OCI-M1 (cell line): ENCODE measurements at regions not wholly inside any gene's neighbourhood (a gene's known extent, or its start where the extent isn't known, plus 50 kb on each side); places are given as distances from the start of the nearest gene placed in this dataset.

Source experiments
- DNase-seq: peaks from one replicate; lab custom pipeline; 2025; lab: John Stamatoyannopoulos, UW

- no peak for DNase-seq
These were observed 530.8 kb upstream of the JARID2 start for GRCh38 chr6:14715076-14715475.

GRCh38 chr6:14716499-14717146, 529.2 kb upstream of the JARID2 start:
- no peak for DNase-seq

- no peak for DNase-seq
These were observed 528.6 kb upstream of the JARID2 start for GRCh38 chr6:14717307-14717706.

GRCh38 chr6:14718861-14719260, 527.0 kb upstream of the JARID2 start:
- no peak for DNase-seq

GRCh38 chr6:14719270-14719669, 526.6 kb upstream of the JARID2 start:
- no peak for DNase-seq

GRCh38 chr6:14720411-14721102, 525.3 kb upstream of the JARID2 start:
- DNase-seq: no peak

- peak; percentile 75 for DNase-seq
These were observed 524.6 kb upstream of the JARID2 start for GRCh38 chr6:14721103-14721758.

DNA sequence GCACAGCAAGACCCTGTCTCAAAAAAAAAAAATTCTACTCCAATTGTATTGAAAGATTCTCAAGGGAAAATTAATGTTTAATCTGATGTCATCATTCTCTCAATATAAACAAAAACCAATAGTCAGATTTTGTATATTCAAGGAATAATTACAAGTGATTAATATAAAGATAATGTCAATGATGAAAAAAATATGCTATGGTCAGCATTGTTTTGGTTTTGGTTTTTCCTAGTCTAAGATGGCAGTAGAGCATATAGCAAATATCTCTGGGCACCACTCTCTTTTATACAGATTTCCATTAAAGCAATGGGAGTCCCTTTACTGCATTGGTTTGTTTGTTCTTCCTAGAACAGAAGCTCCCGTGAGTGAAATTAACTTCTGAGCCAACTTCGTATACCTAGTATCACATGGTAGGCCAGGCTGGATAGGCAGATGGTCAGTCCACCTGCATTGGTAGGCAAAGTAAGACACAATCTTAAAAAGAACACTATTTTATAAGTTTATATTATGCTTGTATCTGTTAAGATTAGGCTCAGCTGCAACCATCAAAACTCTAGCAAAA, 523.8 kb upstream of the JARID2 start:
- no peak for DNase-seq

DNA sequence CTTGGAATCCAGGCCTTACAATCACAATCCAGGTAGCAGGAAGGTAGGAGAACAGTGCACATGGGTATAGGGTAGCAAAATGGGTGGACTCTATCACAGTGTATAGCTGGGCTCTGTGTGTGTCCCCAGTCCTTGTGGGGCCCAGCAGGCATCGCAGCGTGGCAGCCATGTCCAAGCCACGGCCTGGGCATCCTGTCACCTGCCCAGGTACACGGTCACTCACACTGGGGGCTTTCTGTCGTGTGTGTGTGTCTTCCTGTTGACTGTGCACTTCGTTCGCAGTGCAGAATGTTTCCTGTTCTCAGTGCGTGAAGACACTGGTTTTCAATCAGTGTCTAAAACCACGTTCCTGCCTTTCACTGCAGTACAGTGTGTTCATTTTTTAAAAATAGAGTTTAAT, 523.2 kb upstream of the JARID2 start:
- DNase-seq: no peak

- DNase-seq: no peak
These were observed 522.3 kb upstream of the JARID2 start for GRCh38 chr6:14723535-14724086.

DNA sequence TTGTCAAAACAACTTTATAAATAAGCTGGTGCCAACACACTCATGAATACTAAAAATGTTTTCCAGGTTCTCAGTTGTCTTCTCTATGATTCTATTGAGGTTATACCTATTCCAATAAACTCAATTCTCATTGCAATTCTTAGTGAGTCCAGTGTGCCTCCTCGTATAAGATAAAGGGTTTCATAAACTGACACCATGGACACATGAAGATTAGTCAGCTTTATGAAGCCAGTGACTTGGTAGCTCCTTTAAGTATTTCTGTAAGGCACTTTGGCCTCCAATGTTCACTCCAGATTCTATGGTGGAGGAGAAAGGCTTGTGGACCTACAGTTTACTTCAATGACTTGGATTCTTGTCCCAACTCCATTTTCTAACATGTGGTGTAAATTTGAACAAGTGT, 521.3 kb upstream of the JARID2 start:
- no peak for DNase-seq

- peak; percentile 20 for DNase-seq
These were observed 518.9 kb upstream of the JARID2 start for GRCh38 chr6:14726816-14727493.

DNA sequence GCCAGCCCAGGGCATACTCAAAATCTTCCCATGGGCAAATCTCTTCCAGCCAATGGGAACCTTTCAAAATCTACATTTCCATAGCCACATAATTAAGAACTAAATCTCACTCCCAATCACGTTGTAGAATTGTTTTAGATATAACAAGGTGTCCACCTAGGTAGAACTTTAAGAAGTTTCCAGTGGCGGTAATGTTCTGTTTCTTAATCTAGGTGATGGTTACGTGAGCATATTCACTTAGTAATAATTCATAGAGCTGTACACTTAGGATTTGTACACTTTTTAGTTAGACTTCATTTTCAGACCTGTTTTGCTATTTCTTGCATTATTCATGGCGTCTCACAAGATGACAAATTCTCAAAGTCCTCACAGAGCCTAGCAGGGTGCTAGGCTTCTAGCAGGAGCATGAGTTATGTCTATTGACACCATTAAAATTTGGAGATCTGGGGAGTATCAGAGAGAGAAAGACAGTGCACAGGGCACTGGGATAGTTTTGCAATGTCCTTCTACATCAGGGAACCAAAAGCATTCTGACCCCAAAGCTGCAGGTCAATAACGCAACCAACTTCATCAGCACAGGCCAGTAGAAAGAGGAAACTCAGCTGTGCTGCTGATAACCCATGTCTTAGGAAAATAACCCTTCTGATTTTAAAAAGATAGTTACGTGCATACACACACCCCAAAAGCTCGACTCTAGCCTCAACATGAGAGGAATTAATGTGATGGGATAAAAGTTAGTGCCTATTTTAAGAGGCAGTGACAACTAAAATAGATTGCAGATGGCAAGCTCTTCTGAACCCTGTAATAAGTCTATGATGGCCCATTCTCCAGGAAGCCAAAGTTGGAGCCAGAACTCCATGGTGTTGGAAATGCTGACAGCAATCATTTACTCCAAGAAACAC, 518.1 kb upstream of the JARID2 start:
- DNase-seq: peak; percentile 70

- peak; percentile 86 for DNase-seq
These were observed 517.4 kb upstream of the JARID2 start for GRCh38 chr6:14728396-14729024.

- peak; percentile 24 for DNase-seq
These were observed 516.6 kb upstream of the JARID2 start for GRCh38 chr6:14729129-14729871.

DNA sequence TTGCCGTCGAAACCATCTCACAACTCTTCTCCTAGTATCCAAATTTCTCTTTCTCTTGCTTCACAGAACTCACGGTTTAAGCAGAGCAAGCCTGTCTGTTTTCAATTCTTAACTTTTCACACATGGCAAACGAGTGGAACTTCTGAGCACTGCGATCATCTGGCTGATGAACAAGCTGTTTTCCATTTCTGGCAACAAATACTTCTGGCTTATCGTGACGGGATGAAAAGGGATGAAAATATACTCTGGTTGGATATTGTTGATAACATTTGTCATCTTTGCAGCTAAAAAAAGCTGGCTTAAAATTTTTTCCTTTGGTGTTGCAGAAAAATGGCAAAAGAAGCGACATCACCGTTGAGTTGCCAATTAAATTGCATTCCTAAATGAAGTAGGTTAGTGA, 515.2 kb upstream of the JARID2 start:
- DNase-seq: no peak

DNA sequence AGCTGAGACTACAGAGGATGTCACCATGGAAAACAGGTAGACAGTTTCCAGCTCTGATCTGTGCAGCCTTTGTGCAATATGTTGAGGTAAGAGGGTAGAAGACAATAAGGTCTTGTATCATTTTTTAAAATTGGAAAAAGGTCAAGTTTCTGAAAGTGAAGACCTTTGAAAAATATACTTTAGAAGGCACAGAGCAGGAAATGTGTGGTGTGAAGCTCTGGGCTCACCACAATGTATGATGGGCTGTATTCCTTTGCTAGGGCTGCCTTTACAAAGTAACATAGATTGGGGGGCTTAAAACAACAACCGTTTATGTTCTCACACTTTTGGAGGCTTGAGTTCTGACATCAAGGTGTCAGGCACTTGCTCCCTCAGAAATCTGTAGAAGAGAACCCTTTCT, 514.3 kb upstream of the JARID2 start:
- DNase-seq: no peak

DNA sequence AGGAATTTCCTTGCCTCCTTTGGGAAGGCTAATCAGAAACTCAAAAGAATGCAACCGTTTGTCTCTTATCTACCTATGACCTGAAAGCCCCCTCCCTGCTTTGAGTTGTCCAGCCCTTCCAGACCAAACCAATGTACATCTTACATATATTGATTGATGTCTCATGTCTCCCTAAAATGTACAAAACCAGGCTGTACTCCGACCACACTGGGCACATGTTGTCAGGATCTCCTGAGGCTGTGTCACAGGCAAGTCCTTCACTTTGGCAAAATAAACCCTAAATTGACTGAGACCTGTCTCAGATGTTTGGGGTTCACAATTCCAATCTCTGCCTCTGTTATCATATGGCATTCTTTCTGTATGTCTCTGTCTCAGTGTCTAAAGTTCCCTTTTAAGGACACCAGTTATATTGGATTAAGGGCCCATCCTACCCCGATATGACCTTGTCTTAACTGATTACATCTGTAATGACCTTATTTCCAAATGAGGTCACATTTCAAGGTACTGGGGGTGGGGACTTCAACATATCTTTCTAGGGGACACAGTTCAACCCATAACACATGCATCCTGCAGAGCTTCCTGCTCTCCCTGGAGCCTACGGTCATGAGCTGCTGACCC, 513.5 kb upstream of the JARID2 start:
- no peak for DNase-seq
